AG04450 (cell line): ENCODE measurements at regions not wholly inside any gene's neighbourhood (a gene's known extent, or its start where the extent isn't known, plus 50 kb on each side); places are given as distances from the start of the nearest gene placed in this dataset.

Experiments
- CTCF ChIA-PET: fragments of 300-600, 350-600 bp; formaldehyde crosslinking; extraction: SDS; loops from one replicate; lab custom pipeline; 2022; ENCODE audit warnings: antibody characterized with exemption, inconsistent platforms; lab: Charles Lee
- POLR2A ChIA-PET: fragments of 350-600 bp; formaldehyde crosslinking; extraction: SDS; loops from one replicate; lab custom pipeline; 2021; ENCODE audit warnings: antibody characterized with exemption, inconsistent platforms; lab: Yijun Ruan, JAX
- DNase-seq: peaks from one replicate; pipeline ENCODE4 v3.0.0-alpha.2; 2011; ENCODE audit warnings: low read depth, low spot score
- H3K27ac ChIP-seq: one replicate; pipeline ENCODE4 v1.5.1; 2012; ENCODE audit warnings: low read depth, low read length, control low read depth
- H3K27me3 ChIP-seq: one replicate; pipeline ENCODE4 v1.6.0; 2012; ENCODE audit warnings: low read length; ENCODE audit not compliant: control insufficient read depth, insufficient read depth
- H3K4me3 ChIP-seq: 2 replicates; pipeline ENCODE4 v1.5.1; 2011; ENCODE audit warnings: mild to moderate bottlenecking, low read depth, low read length, control low read depth
- H3K9me3 ChIP-seq: 2 replicates; pipeline ENCODE4 v1.5.1; 2012; ENCODE audit warnings: low read length; ENCODE audit not compliant: control insufficient read depth, insufficient read depth
- TF ChIP-seq, protein P1 (sequence below): IDR thresholded peaks from 2 replicates; pipeline ENCODE4 v1.5.1; 2011; ENCODE audit warnings: low read depth, low read length, control low read depth, inconsistent platforms

DNA sequence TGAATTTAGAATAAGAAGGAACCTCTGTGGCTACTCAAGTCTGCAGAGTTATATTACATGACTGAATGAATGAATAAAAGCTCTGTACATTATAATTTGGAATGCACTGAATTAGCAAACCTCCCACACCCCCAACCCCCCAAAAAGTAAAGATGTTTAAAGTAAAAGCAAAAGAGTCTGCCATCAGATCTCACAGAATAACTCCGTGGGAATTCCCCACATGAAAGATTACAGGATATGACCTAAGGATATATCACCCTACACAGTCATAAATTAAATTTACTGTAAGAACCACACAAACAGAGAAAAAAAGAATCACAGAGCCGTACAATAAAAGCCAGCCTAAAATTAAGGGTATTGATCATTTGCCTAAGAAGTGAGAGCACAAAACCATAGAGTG lies 587.3 kb downstream of the PTPRC start:
- Histone ChIP-seq H3K4me3 (no peak overlapping the region), H3K9me3 (no peaks in the 10 kb centered on the region), H3K27me3 (no peaks in the 10 kb centered on the region), H3K27ac (no peak overlapping the region)
- DNase-seq, result no peak
- ChIA-PET CTCF (interaction anchor here (0.7 kb wide), 1 partner anchor 470 kb away, joined by 4 read pairs; no protein-coding TSS in a partner anchor), POLR2A (interaction anchor here (0.7 kb wide), 1 partner anchor 14 kb away, joined by 3 read pairs; no protein-coding TSS in a partner anchor)
- TF ChIP-seq, protein P1, sequence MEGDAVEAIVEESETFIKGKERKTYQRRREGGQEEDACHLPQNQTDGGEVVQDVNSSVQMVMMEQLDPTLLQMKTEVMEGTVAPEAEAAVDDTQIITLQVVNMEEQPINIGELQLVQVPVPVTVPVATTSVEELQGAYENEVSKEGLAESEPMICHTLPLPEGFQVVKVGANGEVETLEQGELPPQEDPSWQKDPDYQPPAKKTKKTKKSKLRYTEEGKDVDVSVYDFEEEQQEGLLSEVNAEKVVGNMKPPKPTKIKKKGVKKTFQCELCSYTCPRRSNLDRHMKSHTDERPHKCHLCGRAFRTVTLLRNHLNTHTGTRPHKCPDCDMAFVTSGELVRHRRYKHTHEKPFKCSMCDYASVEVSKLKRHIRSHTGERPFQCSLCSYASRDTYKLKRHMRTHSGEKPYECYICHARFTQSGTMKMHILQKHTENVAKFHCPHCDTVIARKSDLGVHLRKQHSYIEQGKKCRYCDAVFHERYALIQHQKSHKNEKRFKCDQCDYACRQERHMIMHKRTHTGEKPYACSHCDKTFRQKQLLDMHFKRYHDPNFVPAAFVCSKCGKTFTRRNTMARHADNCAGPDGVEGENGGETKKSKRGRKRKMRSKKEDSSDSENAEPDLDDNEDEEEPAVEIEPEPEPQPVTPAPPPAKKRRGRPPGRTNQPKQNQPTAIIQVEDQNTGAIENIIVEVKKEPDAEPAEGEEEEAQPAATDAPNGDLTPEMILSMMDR, result no peak

DNA sequence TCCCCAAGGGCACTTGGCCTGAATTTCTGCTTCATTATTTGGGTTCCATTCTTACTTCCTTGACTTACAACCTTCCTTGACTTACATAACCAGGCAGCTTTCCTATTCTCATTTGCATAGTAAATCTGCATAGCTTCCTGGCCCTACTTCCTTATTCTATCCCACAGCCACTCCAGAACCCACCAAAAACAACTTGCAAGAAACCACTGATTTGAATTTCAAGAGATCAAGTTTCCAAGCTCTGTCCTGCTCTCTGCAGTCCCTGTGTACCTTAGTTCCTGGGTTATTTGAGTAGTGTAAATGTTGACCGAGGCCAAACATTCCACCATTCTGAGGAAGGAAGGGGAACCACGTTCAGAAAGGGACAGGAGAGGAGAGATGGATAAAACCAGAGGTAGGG lies 603.3 kb downstream of the PTPRC start:
- DNase-seq, result no peak
- ChIA-PET CTCF (interaction anchor here (0.8 to 1.3 kb wide), 3 partner anchors 340 to 470 kb away, joined by 3 read pairs; no protein-coding TSS in a partner anchor), POLR2A (no interaction called here)
- no peak overlapping the region for H3K27ac ChIP-seq
- no peak overlapping the region for H3K4me3 ChIP-seq
- no peaks in the 10 kb centered on the region for H3K9me3 ChIP-seq
- TF ChIP-seq, protein P1, result no peak
- no peaks in the 10 kb centered on the region for H3K27me3 ChIP-seq

DNA sequence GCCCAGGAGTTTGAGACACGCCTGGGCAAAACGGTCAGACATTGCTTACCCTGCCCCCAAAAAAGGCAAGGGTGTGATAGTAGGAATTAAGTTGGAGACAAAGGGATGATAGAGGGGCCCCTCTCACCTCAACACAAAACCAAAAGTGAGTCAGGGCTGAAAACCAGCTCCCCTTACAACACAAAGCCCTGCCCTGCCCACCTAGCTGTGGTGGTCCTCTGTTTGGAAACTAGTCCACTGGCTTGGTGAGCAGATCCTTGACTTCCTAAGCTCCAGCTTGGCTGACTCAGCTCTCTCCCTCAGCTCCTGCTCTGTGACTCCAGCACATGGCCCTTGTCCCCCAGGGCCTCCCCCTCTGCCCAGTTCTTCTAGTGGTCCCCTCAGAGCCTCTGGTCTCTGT lies 603.8 kb downstream of the PTPRC start:
- Histone ChIP-seq H3K27me3 (no peaks in the 10 kb centered on the region), H3K27ac (no peak overlapping the region), H3K9me3 (no peaks in the 10 kb centered on the region), H3K4me3 (no peak overlapping the region)
- ChIA-PET POLR2A (no interaction called here), CTCF (interaction anchor here (0.9 to 1.3 kb wide), 2 partner anchors 340 to 471 kb away, joined by 3 read pairs; no protein-coding TSS in a partner anchor)
- TF ChIP-seq, protein P1, result no peak
- no peak for DNase-seq

DNA sequence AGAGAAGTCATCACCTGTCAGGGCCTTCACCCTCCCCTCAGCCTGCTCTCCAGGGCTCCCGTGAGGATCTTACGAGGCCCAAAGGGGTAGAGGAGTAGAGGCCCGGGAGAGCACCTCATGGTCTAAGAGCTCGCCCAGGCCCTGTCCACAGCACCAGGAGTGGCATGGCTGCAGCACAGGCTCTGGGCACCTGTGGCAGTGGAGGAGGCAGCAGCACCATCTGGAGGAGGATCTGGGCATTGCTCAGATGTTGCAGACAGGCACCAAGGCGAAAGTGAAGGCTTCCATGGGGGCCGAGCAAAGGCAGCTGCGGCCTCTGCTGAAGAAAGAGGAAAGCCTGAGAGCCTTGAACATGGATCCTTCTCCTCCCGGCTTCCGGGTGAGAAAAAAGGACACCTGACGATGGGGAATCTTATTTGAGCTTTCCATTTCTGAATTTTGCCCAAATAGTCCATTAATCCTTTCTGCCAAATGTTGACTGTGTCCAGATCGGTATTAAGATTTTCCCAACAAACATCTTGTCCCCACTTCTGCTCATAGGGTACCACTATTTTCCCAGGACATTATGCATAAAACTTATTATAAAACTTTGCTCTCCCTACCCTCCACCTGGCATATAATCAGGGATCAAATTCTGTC lies 604.7 kb downstream of the PTPRC start:
- Histone ChIP-seq H3K4me3 (no peak overlapping the region), H3K27ac (no peak overlapping the region), H3K27me3 (no peaks in the 10 kb centered on the region), H3K9me3 (no peaks in the 10 kb centered on the region)
- POLR2A ChIA-PET, result no interaction called here
- CTCF ChIA-PET, result interaction anchor here (0.6 to 1.3 kb wide), 7 partner anchors 10 to 487 kb away, joined by 3 to 9 read pairs (median 3); no protein-coding TSS in a partner anchor
- no peak for DNase-seq
- TF ChIP-seq, protein P1, result peak; percentile 72

DNA sequence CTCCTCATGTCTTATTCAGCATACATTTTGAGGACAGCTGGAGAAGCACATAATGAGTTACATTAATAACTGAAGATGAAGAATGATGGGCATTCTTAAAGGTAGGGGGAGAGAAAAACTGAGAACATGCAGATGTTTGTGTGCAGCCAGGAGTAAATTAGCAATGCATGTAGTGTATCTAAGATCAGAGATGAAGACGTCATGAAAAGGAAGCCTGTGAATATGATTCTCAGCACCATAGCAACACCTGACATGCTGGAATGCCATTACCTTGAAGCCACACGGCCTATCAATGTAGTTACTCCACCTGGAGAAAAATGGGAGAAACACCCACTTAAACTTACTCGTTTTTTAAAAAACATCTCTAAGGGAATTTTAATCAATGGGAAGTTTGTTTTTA lies 607.1 kb downstream of the PTPRC start:
- Histone ChIP-seq H3K27ac (no peak overlapping the region), H3K9me3 (no peaks in the 10 kb centered on the region), H3K4me3 (no peak overlapping the region), H3K27me3 (no peaks in the 10 kb centered on the region)
- TF ChIP-seq, protein P1, result no peak
- ChIA-PET POLR2A (no interaction called here), CTCF (no interaction called here)
- no peak for DNase-seq
